CD8-positive, alpha-beta memory T cell (primary cell): ENCODE measurements at regions not wholly inside any gene's neighbourhood (a gene's known extent, or its start where the extent isn't known, plus 50 kb on each side); places are given as distances from the start of the nearest gene placed in this dataset.

Experiments used
- CTCF ChIA-PET: fragments of 350-600 bp; sonication (Branson Sonifier 250); formaldehyde crosslinking; loops from one replicate; lab custom pipeline; 2021; ENCODE audit warnings: antibody characterized with exemption; lab: Charles Lee
- POLR2A ChIA-PET: fragments of 350-600 bp; sonication (Branson Sonifier 250); formaldehyde crosslinking; loops from one replicate; lab custom pipeline; 2021; ENCODE audit warnings: antibody characterized with exemption; lab: Charles Lee
- DNase-seq, 5 donors: peaks; one replicate each; pipeline versions ENCODE4 v3.0.0 to v3.0.0-alpha.2; 2020 to 2022; ENCODE audit warnings: mixed read lengths in 1 of 5
- H3K27ac ChIP-seq: one replicate; pipeline ENCODE4 v1.7.0; 2013; ENCODE audit warnings: low read depth, mild to moderate bottlenecking, low read length, moderate library complexity
- H3K27me3 ChIP-seq: 2 replicates; pipeline ENCODE4 v1.7.0; 2013; ENCODE audit warnings: low read length, mild to moderate bottlenecking; ENCODE audit not compliant: insufficient read depth, poor library complexity, severe bottlenecking
- H3K36me3 ChIP-seq: 2 replicates; pipeline ENCODE4 v1.7.0; 2013; ENCODE audit warnings: mild to moderate bottlenecking, low read length, moderate library complexity; ENCODE audit not compliant: insufficient read depth
- H3K4me1 ChIP-seq: 2 replicates; pipeline ENCODE4 v1.7.0; 2013; ENCODE audit warnings: mild to moderate bottlenecking, low read length, moderate library complexity; ENCODE audit not compliant: insufficient read depth
- H3K4me3 ChIP-seq: 2 replicates; pipeline ENCODE4 v1.7.0; 2013; ENCODE audit warnings: mild to moderate bottlenecking, low read length
- H3K9me3 ChIP-seq: 2 replicates; pipeline ENCODE4 v1.7.0; 2013; ENCODE audit warnings: mild to moderate bottlenecking, low read length
- H3K27ac Mint-ChIP-seq, 8 donors: one replicate each; pipeline ENCODE4 v1.8.0; 2020 to 2021; ENCODE audit warnings: mixed read lengths in 8 of 8, mild to moderate bottlenecking in 6 of 8, inconsistent platforms in 3 of 8, moderate library complexity in 3 of 8
- H3K27me3 Mint-ChIP-seq, 2 donors: one replicate each; pipeline ENCODE4 v1.8.0; 2020 to 2021; ENCODE audit warnings: mixed read lengths in 2 of 2, mild to moderate bottlenecking in 1 of 2, moderate library complexity in 1 of 2
- H3K36me3 Mint-ChIP-seq, 3 donors: one replicate each; pipeline ENCODE4 v1.8.0; 2020 to 2021; ENCODE audit warnings: mixed read lengths in 3 of 3, inconsistent platforms in 1 of 3, mild to moderate bottlenecking in 1 of 3
- H3K4me1 Mint-ChIP-seq, 3 donors: one replicate each; pipeline ENCODE4 v1.8.0; 2020 to 2021; ENCODE audit warnings: mixed read lengths in 3 of 3, inconsistent platforms in 1 of 3, mild to moderate bottlenecking in 1 of 3
- H3K4me3 Mint-ChIP-seq, 7 donors: one replicate each; pipeline ENCODE4 v1.8.0; 2020 to 2021; ENCODE audit warnings: mixed read lengths in 7 of 7, mild to moderate bottlenecking in 6 of 7, moderate library complexity in 4 of 7, inconsistent platforms in 2 of 7
- H3K9me3 Mint-ChIP-seq, 5 donors: one replicate each; pipeline ENCODE4 v1.8.0; 2020 to 2022; ENCODE audit warnings: mixed read lengths in 5 of 5, mild to moderate bottlenecking in 3 of 5, moderate library complexity in 2 of 5, inconsistent platforms in 1 of 5

- Histone ChIP-seq H3K36me3 (no peaks in the 10 kb centered on the region), H3K27ac (no peak overlapping the region), H3K27me3 (no peaks in the 10 kb centered on the region), H3K9me3 (no peaks in the 10 kb centered on the region), H3K4me1 (no peaks in the 10 kb centered on the region), H3K4me3 (no peak overlapping the region)
- DNase-seq = no peak
- Mint-ChIP-seq H3K4me3 (no peak overlapping the region), H3K27ac (no peak overlapping the region), H3K4me1 (peaks cover 0 to 4% (median 0%) of the 10 kb centered on the region in 3 donors), H3K27me3 (peaks cover 9 to 14% of the 10 kb centered on the region in 2 donors), H3K9me3 (no peaks in the 10 kb centered on the region), H3K36me3 (no peaks in the 10 kb centered on the region)
- POLR2A ChIA-PET = no interaction called here
- CTCF ChIA-PET = interaction anchor here (1.7 to 4.5 kb wide), 2 partner anchors 114 to 291 kb away, joined by 7 to 32 read pairs; no protein-coding TSS in a partner anchor
Observed at GRCh38 chr7:106170651-106171050, 58.5 kb upstream of the SYPL1 start.

GRCh38 chr7:106169821-106170610, 57.9 kb upstream of the SYPL1 start:
- Mint-ChIP-seq H3K9me3 (no peaks in the 10 kb centered on the region), H3K4me1 (peaks cover 0 to 4% (median 0%) of the 10 kb centered on the region in 3 donors), H3K27ac (no peak overlapping the region), H3K4me3 (no peak overlapping the region), H3K36me3 (no peaks in the 10 kb centered on the region), H3K27me3 (peaks cover 9 to 13% of the 10 kb centered on the region in 2 donors)
- H3K36me3 ChIP-seq = no peaks in the 10 kb centered on the region
- no peaks in the 10 kb centered on the region for H3K4me1 ChIP-seq
- DNase-seq = no peak
- POLR2A ChIA-PET = no interaction called here
- no peak overlapping the region for H3K27ac ChIP-seq
- CTCF ChIA-PET = interaction anchor here (0.7 to 4.5 kb wide), 4 partner anchors 16 to 298 kb away, joined by 3 to 32 read pairs (median 9); no protein-coding TSS in a partner anchor
- no peaks in the 10 kb centered on the region for H3K9me3 ChIP-seq
- no peak overlapping the region for H3K4me3 ChIP-seq
- H3K27me3 ChIP-seq = no peaks in the 10 kb centered on the region

GRCh38 chr7:106167439-106168136, 55.5 kb upstream of the SYPL1 start:
- Histone ChIP-seq H3K4me1 (no peaks in the 10 kb centered on the region), H3K27me3 (no peaks in the 10 kb centered on the region), H3K9me3 (no peaks in the 10 kb centered on the region), H3K4me3 (no peak overlapping the region), H3K36me3 (no peaks in the 10 kb centered on the region), H3K27ac (no peak overlapping the region)
- peaks cover 5 to 29% of the 10 kb centered on the region in 2 donors for H3K27me3 Mint-ChIP-seq
- no peak for DNase-seq
- peaks cover 0 to 4% (median 0%) of the 10 kb centered on the region in 3 donors for H3K36me3 Mint-ChIP-seq
- ChIA-PET POLR2A (no interaction called here), CTCF (interaction anchor here (0.7 to 4.5 kb wide), 5 partner anchors 9 to 111 kb away, joined by 3 to 32 read pairs (median 11); no protein-coding TSS in a partner anchor)
- H3K4me1 Mint-ChIP-seq = peaks cover 0 to 4% (median 0%) of the 10 kb centered on the region in 3 donors
- H3K27ac Mint-ChIP-seq = no peak overlapping the region
- no peak overlapping the region for H3K4me3 Mint-ChIP-seq
- peaks cover 2 to 10% (median 7%) of the 10 kb centered on the region in 5 donors for H3K9me3 Mint-ChIP-seq

- H3K36me3 ChIP-seq = no peaks in the 10 kb centered on the region
- H3K4me3 Mint-ChIP-seq = no peak overlapping the region
- peaks cover 5 to 30% of the 10 kb centered on the region in 2 donors for H3K27me3 Mint-ChIP-seq
- H3K4me1 Mint-ChIP-seq = peaks cover 0 to 4% (median 0%) of the 10 kb centered on the region in 3 donors
- peaks cover 0 to 5% (median 0%) of the 10 kb centered on the region in 3 donors for H3K36me3 Mint-ChIP-seq
- ChIA-PET CTCF (interaction anchor here (0.7 to 4.5 kb wide), 5 partner anchors 10 to 110 kb away, joined by 3 to 32 read pairs (median 11); no protein-coding TSS in a partner anchor), POLR2A (no interaction called here)
- no peaks in the 10 kb centered on the region for H3K9me3 ChIP-seq
- no peaks in the 10 kb centered on the region for H3K27me3 ChIP-seq
- no peaks in the 10 kb centered on the region for H3K4me1 ChIP-seq
- H3K27ac ChIP-seq = no peak overlapping the region
- H3K9me3 Mint-ChIP-seq = peaks cover 2 to 10% (median 7%) of the 10 kb centered on the region in 5 donors
- no peak overlapping the region for H3K4me3 ChIP-seq
- peak overlapping the region in 1 of 8 donors; percentile 54 for H3K27ac Mint-ChIP-seq
- peak in 3 of 5 donors; percentile 10 to 34 (median 12) for DNase-seq
Observed at GRCh38 chr7:106166651-106167342, 54.7 kb upstream of the SYPL1 start.

- Mint-ChIP-seq H3K27ac (no peak overlapping the region), H3K4me1 (peaks cover 0 to 4% (median 0%) of the 10 kb centered on the region in 3 donors)
- POLR2A ChIA-PET = no interaction called here
Observed at GRCh38 chr7:106165337-106165736, 53.2 kb upstream of the SYPL1 start.

GRCh38 chr7:106163257-106163656, 51.1 kb upstream of the SYPL1 start:
- Mint-ChIP-seq H3K4me3 (no peak overlapping the region), H3K4me1 (peaks cover 0 to 4% (median 0%) of the 10 kb centered on the region in 3 donors), H3K36me3 (peaks cover 0 to 11% (median 0%) of the 10 kb centered on the region in 3 donors), H3K9me3 (peaks cover 2 to 10% (median 9%) of the 10 kb centered on the region in 5 donors), H3K27me3 (peaks cover 5 to 37% of the 10 kb centered on the region in 2 donors), H3K27ac (no peak overlapping the region)
- no peaks in the 10 kb centered on the region for H3K36me3 ChIP-seq
- no peaks in the 10 kb centered on the region for H3K4me1 ChIP-seq
- DNase-seq = no peak
- H3K4me3 ChIP-seq = no peak overlapping the region
- no peak overlapping the region for H3K27ac ChIP-seq
- no peaks in the 10 kb centered on the region for H3K9me3 ChIP-seq
- ChIA-PET POLR2A (no interaction called here), CTCF (interaction anchor here (3.9 kb wide), 1 partner anchor 9 kb away, joined by 21 read pairs; no protein-coding TSS in a partner anchor)
- H3K27me3 ChIP-seq = no peaks in the 10 kb centered on the region

More at GRCh38 chr7:106165337-106165736, 53.2 kb upstream of the SYPL1 start:
- H3K4me1 ChIP-seq = no peaks in the 10 kb centered on the region
- CTCF ChIA-PET = interaction anchor here (1.0 to 3.9 kb wide), 5 partner anchors 11 to 109 kb away, joined by 3 to 21 read pairs (median 7); no protein-coding TSS in a partner anchor
- Mint-ChIP-seq H3K36me3 (peaks cover 0 to 11% (median 0%) of the 10 kb centered on the region in 3 donors), H3K4me3 (no peak overlapping the region), H3K27me3 (peaks cover 5 to 42% of the 10 kb centered on the region in 2 donors), H3K9me3 (peaks cover 2 to 10% (median 9%) of the 10 kb centered on the region in 5 donors)
- no peaks in the 10 kb centered on the region for H3K27me3 ChIP-seq
- H3K4me3 ChIP-seq = no peak overlapping the region
- no peaks in the 10 kb centered on the region for H3K9me3 ChIP-seq
- H3K36me3 ChIP-seq = no peaks in the 10 kb centered on the region
- DNase-seq = no peak
- H3K27ac ChIP-seq = no peak overlapping the region
